T-helper 1 cell (primary cell): ENCODE measurements at regions not wholly inside any gene's neighbourhood (a gene's known extent, or its start where the extent isn't known, plus 50 kb on each side); places are given as distances from the start of the nearest gene placed in this dataset.
"Not testable (repeated sequence)": the region's sequence is repeated elsewhere in the genome, so short reads cannot be mapped to it uniquely, and the experiment has no call there.

Experiments
- DNase-seq, 5 donors: peaks; one replicate each; pipeline ENCODE4 v3.0.0-alpha.2; 2012 to 2020

- DNase-seq: no peak
Observed at GRCh38 chr5:117568622-117569021, 994.0 kb upstream of the SEMA6A start.

- no peak for DNase-seq
Observed at GRCh38 chr5:117568126-117568525, 993.5 kb upstream of the SEMA6A start.

- DNase-seq: no peak
Observed at GRCh38 chr5:117562647-117563046, 988.0 kb upstream of the SEMA6A start.

DNA sequence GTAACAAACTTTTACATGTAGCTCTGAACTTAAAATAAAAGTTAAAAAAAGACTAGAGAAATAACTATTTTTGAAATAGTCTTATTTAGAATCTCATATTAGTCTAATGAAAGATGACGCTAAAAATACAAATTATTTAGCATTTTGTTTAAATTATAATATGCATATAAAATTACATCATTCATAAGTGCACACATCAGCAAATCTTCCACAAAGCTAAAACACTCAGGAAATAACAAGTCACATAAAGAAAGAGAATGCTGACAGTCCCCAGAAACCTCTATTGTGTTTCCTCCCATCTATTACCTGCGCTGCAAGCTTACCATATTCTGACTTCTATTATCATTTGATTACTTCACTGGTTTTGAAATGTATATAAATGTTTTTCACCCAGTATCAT is 986.9 kb upstream of the SEMA6A start:
- no peak for DNase-seq

- no peak for DNase-seq
Observed at GRCh38 chr5:117559005-117559844, 984.6 kb upstream of the SEMA6A start.

DNA sequence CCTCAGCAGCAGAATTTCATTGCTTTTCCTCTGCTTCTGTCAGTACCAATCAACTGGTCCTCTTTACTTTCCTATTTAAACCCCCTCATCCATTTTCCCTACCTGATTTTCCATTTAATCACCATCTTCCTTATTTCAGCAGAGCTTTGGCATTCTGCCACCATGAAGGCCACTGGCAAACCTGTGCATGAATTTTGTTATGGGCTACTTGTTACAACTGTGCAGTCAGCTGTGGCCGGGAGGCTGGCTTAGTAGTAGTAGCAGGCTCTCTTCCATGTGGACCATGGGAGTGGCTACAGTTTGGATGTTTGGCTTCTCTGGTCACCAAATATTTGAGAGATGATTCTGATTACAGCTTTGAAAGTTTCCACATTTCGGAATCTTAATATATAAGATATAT is 976.6 kb upstream of the SEMA6A start:
- no peak for DNase-seq

GRCh38 chr5:117547192-117547591 is 972.6 kb upstream of the SEMA6A start:
- DNase-seq: no peak

DNA sequence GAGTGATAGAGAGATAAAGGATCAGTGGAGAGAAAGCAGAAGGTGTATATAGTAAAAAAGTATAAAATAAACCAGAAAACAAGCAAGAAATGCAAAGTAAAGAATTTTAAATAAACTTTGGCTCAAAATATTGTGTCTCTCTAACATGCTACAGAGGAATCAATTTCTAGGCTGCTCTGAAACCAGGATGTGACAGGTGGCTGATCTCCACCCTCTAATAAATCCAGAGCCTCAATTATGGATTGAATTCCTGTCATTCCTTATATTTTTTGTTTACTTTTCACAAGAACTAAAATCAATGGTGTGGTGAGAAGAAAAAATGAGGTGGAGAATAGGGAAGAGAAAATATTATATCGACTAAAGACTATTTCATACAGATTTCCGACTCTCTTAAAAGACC is 965.1 kb upstream of the SEMA6A start:
- DNase-seq: no peak

- no peak for DNase-seq
Observed at GRCh38 chr5:117533792-117534191, 959.2 kb upstream of the SEMA6A start.

- not testable (repeated sequence) for DNase-seq
Observed at GRCh38 chr5:117533051-117533670, 958.5 kb upstream of the SEMA6A start.

DNA sequence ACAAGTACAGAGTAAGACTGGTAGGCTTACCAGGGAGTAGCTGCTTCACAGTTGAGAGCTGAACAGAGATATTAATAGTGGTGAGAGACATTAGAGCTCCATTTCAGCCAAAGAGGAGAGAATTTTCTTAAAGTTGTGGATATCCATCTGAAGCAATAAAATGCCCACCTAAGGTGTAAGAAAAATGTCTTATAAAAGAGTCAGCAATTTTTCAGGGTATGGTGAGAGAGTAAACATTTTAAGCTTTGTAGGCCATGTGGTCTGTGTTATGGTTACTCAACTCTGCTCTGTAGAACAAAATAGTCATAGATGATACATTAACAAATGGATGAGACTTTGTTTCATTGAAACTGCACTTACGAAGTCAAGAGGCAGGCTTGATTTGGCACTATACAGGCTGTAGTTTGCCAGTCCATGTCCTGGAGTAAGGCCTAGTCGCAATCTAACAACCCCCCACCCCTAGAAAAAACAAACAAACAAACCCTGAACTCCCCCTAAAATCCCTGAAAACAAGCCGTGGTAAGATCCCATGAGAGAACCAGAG is 945.4 kb upstream of the SEMA6A start:
- DNase-seq: no peak

GRCh38 chr5:117504305-117504704 is 929.7 kb upstream of the SEMA6A start:
- DNase-seq: no peak

- no peak for DNase-seq
Observed at GRCh38 chr5:117497601-117498000, 923.0 kb upstream of the SEMA6A start.

GRCh38 chr5:117496801-117497200 is 922.2 kb upstream of the SEMA6A start:
- DNase-seq: no peak

DNA sequence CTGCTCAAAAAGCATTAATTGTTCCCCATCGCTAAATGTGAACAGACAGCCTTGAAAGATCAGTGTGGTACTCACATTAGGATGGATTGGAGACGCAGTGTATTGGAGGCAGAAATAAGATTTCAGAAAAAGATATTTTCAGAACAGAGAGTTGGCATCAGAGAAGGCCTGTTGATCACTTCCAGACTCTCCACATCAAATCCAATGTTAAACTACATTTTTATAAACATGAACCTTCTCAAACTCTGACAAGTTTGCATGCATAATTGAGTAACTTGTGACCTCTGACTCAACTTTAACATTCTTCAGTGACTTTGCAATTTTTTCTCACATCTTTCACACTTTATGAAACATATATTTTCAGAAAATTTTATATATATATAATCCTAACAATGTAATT is 919.6 kb upstream of the SEMA6A start:
- no peak for DNase-seq

- DNase-seq: no peak
Observed at GRCh38 chr5:117488976-117489500, 914.4 kb upstream of the SEMA6A start.

GRCh38 chr5:117487556-117487955 is 912.9 kb upstream of the SEMA6A start:
- DNase-seq: no peak

DNA sequence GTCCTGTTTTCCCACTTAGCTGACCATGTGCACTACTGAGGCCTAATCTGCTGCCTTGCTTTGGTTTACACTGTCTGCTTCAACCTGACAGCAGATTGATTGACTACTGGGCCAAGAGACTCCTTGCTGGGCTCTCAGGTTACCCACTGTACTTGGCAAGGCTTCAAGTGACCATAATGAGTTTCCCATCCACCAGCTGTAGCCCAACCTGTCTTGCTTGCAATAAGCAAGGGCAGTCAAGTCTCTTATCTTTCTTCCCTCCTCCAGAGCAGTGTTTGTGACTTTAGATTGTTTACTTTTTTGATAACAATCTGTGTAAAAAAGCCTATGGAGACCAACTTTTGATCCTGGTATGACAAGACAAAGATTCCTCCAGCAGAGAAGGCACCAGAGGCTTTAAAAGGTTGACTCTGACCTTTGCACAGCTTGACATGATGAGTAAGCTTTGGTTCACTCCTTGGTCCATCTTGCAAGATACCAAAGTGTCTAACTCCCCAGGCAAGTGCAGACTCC is 912.3 kb upstream of the SEMA6A start:
- DNase-seq: no peak

DNA sequence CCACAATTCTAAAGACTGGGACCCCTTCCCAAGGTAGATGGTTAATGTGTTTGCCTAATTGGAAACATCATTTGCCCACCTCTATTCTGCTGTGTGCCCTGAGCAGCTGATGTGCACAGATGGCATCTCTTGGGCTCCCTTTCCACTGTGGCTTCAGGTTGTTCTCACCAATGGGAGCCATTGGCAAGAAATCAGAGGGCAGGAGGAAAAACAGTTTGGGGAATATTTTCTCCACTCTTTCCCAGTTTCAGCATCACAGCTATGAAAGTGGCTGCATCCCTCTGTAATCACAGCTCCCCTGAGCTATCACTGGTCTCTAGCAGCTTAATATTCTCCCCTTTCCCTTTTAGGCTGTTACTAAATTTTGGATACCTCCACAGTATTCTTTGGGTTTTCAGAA is 911.6 kb upstream of the SEMA6A start:
- DNase-seq: no peak

DNA sequence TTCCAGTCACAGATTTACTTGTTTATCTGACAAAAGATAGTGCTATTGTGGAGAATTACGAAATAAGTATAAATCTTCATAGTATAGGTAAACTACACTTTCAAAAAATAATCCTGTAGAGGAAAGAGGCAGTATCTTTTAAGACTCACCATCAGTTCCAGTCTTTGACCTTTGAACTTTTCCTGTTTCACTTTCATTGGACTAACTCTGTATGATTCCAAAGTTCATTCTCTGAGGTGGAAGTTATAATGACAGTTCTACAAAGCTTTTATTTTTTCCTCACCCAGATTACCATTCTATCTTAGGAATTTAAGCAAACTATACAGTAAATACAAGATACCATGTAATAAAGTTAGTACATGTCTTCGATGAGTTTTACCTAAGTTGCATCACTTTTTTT is 901.3 kb upstream of the SEMA6A start:
- DNase-seq: no peak

GRCh38 chr5:117473165-117473564 is 898.5 kb upstream of the SEMA6A start:
- DNase-seq: no peak

- DNase-seq: no peak
Observed at GRCh38 chr5:117463881-117464570, 889.4 kb upstream of the SEMA6A start.

- no peak for DNase-seq
Observed at GRCh38 chr5:117461966-117462365, 887.3 kb upstream of the SEMA6A start.
